ENCODE measurements at regions not wholly inside any gene's neighbourhood (a gene's known extent, or its start where the extent isn't known, plus 50 kb on each side); places are given as distances from the start of the nearest gene placed in this dataset.
"Not testable (repeated sequence)": the region's sequence is repeated elsewhere in the genome, so short reads cannot be mapped to it uniquely, and the experiment has no call there.

DNA sequence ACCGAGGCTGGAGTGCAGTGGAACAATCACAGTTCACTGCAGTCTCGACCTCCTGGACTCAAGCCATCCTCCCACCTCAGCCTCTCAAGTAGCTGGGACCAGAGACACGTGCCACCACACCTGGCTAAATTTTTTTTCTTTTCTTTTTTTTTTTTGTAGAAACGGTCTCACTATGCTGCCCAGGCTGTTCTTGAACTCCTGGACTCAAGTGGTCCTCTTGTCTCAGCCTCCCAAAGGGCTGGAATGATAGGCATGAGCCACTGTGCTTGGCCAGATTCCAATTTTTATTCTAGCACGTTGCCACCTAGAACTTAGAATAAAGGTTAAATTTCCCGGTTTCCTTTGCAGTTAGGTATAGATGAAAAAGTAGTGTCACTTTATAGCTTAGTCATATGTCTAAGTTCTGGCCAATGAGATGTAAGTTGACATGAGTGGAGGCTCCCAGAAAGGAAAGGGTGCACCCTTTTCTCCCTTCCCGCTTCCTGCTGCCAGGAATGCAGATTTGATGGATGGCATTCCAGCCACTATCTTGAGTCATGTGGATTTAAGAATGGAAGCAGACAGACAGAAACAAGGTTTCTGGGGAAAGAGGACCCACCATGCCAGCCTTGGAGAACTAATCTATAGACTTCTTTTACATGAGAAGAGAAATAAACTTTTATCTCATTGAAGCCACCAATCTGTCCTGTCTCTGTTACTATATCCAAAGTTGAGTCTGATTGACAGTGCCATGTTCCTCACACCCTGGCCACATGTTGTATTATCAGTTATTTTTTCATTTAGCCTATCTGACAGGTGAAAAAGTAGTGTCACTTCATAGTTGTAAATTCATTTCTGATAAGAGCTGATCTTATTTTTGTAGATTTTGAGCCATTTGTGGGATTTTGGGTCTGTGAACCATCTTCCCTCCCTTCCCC lies 60.6 kb upstream of the NCOA3 start:
- DNase-seq (ENCODE audit: low spot score) = no peak

DNA sequence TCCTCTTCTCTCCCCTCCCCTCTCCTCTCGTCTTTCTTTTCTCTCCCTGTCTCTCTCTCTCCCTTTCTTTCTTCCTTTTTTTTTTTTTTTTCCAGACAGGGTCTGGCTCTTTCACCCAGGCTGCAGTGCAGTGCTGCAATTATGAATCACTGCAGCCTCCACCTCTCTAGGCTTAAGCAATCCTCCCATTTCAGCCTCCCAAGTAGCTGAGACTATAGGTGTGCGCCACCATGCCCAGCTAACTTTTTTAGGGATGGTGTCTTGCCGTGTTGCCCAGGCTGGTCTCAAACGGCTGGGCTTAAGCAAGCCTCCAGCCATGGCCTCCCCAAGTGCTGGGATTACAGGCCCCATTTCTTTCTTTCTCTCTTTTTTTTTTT lies 59.9 kb upstream of the NCOA3 start:
- DNase-seq (ENCODE audit: low spot score) = no peak

DNA sequence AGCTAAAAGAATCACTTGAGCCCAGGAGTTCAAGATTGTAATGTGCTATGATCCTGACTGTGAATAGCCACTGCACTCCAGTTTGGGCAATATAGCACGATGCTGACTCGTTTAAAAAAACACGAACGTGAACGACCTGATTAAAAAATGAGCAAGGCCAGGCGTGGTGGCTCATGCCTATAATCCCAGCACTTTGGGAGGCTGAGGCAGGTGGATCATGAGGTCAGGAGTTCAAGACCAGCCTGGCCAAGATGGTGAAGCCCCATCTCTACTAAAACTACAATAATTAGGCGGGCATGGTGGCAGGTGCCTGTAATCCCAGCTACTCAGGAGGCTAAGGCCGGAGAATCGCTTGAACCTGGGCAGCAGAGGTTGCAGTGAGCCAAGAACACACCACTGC lies 58.6 kb upstream of the NCOA3 start:
- DNase-seq (ENCODE audit: low spot score) = not testable (repeated sequence)

DNA sequence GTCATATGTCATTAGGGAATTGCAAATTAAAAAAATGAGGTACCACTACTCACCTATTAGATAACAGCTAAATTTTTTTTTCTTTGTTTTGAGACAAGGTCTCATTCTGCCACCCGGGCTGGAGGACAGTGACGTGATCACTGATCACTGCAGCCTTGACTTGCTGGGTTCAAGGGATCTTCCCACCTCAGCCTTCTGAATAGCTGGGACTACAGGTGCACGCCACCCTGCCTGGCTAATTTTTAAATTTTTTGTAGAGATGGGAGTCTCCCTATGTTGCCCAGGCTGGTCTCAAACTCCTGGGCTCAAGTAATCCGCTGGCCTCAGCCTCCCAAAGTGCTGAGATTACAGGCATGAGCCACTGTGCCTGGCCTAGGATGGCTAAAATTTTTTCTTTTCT lies 57.1 kb upstream of the NCOA3 start:
- DNase-seq (ENCODE audit: low spot score) = no peak

DNA sequence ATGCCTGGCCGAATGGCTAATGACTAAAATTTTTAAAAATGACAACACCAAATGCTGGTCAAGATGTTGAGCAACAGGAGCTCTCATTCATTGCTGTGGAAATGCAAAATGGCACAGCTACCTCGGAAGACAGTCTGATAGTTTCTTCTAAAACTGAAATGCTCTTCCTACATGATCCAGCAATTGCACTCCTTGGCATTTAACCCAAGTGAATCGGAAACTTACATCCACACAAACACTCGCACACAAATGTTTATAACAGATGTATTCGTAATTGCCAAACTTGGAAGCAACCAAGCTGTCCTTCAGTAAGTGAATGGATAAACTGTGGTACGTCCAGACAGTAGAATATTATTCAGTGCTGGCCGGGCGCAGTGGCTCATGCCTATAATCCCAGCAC lies 56.4 kb upstream of the NCOA3 start:
- DNase-seq (ENCODE audit: low spot score) = no peak

DNA sequence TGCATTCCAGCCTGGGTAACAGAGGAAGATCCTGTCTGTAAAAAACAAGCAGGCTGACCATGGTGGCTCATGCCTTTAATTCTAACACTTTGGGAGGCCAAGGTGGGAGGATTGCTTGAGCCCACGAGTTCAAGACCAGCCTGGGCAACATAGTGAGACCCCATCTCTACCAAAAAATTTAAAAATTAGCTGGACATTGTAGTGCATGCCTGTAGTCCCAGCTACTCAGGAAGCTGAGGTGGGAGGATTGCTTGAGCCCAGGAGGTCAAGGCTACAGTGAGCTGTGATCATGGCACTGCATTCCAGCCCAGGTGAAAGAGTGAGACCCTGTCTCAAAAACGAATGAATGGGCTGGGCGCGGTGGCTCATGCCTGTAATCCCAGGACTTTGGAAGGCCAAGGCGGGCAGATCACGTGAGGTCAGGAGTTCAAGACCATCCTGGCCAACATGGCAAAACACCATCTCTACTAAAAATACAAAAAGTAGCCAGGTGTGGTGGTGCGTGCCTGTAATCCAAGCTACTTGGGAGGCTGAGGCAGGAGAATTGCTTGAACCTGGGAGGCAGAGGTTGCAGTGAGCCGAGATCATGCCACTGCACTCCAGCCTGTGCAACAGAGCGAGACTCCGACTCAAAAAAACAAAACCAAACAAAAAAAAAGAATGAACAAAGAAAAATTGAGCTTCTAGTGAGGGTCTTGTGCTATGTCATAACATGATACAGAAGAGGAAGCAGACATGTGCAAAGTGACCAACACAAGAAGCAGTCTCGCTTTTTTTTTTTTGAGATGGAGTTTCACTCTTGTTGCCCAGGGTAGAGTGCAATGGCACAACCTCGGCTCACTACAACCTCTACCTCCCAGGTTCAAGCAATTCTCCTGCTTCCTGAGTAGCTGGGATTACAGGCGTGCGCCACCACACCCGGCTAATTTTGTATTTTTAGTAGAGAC lies 54.1 kb upstream of the NCOA3 start:
- not testable (repeated sequence) for DNase-seq (ENCODE audit: low spot score)

DNA sequence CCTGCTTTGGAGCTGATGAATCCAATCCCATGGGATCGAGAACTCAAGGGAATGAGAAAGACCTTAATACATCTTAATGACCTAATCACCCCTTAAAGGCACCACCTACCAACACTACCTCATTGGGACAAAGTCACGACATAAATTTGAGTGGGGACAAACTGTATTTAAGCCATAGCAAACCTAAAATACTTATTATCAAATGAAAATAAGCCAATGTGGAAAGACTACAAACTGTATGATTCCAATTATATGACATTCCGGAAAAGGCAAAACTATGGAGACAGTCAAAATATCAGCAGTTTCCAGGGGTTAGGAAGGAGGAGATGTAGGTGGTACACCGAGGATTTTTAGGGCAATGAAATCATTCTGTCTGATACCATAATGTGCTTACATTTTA lies 53.3 kb upstream of the NCOA3 start:
- no peak for DNase-seq (ENCODE audit: low spot score)

DNA sequence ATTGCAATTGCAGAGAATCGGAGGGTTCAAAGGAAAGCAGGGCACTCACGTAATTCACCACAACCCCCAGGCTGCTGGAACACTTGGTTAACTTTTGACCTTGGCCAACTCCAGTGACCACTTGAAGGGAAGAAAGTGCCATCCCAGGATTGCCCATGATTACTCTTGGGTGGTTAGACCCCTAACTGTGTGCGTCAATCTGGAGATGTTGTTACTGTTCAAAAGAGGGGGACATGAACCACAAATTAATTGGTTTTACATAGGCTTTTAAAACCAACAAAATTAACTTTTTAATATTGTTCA lies 50.1 kb upstream of the NCOA3 start:
- no peak for DNase-seq (ENCODE audit: low spot score)

Measured in mucosa of gallbladder (tissue), 1 donor.